Endodermal cell (in vitro differentiated cells): ENCODE measurements at regions not wholly inside any gene's neighbourhood (a gene's known extent, or its start where the extent isn't known, plus 50 kb on each side); places are given as distances from the start of the nearest gene placed in this dataset.

Experiments
- DNase-seq: peaks from one replicate; pipeline ENCODE4 v3.0.0-alpha.2; 2017
- H3K27ac ChIP-seq: 2 replicates; pipeline ENCODE4 v1.5.1; 2013; ENCODE audit warnings: mild to moderate bottlenecking, low read depth, low read length, moderate library complexity
- H3K27me3 ChIP-seq: 2 replicates; pipeline ENCODE4 v1.6.1; 2013; ENCODE audit warnings: mild to moderate bottlenecking, low read length, moderate library complexity; ENCODE audit not compliant: insufficient read depth, control insufficient read depth, poor library complexity, severe bottlenecking
- H3K36me3 ChIP-seq: 2 replicates; pipeline ENCODE4 v1.7.0; 2013; ENCODE audit warnings: mild to moderate bottlenecking, low read length, moderate library complexity; ENCODE audit not compliant: control insufficient read depth, insufficient read depth
- H3K4me1 ChIP-seq: one replicate; pipeline ENCODE4 v1.7.0; 2013; ENCODE audit warnings: low read length; ENCODE audit not compliant: control insufficient read depth, insufficient read depth
- H3K4me3 ChIP-seq: 2 replicates; pipeline ENCODE4 v1.5.1; 2013; ENCODE audit warnings: mild to moderate bottlenecking, low read length, moderate library complexity
- H3K9ac ChIP-seq: 2 replicates; pipeline ENCODE4 v1.6.1; 2013; ENCODE audit warnings: mild to moderate bottlenecking, low read length, moderate library complexity; ENCODE audit not compliant: poor library complexity, severe bottlenecking; ENCODE audit errors: extremely low read depth
- H3K9me3 ChIP-seq: 2 replicates; pipeline ENCODE4 v1.6.1; 2013; ENCODE audit warnings: mild to moderate bottlenecking, low read length, moderate library complexity; ENCODE audit not compliant: control insufficient read depth
- H3K27ac Mint-ChIP-seq: 2 replicates; pipeline ENCODE4 v1.8.0; 2020; ENCODE audit warnings: mixed read lengths
- H3K27me3 Mint-ChIP-seq: 2 replicates; pipeline ENCODE4 v1.8.0; 2021; ENCODE audit warnings: mild to moderate bottlenecking, mixed read lengths; ENCODE audit not compliant: insufficient read depth
- H3K36me3 Mint-ChIP-seq: 2 replicates; pipeline ENCODE4 v1.8.0; 2020; ENCODE audit warnings: low read depth, mixed read lengths
- H3K4me1 Mint-ChIP-seq: 2 replicates; pipeline ENCODE4 v1.8.0; 2020; ENCODE audit warnings: mixed read lengths
- H3K4me3 Mint-ChIP-seq: 2 replicates; pipeline ENCODE4 v1.8.0; 2020; ENCODE audit warnings: mild to moderate bottlenecking, moderate library complexity, mixed read lengths
- H3K9me3 Mint-ChIP-seq: 2 replicates; pipeline ENCODE4 v1.8.0; 2020; ENCODE audit warnings: mild to moderate bottlenecking, mixed read lengths
- WGBS, 2 experiments: methylation state at CpG; one replicate each; pipeline versions ENCODE4 v1.1.5 to v1.1.7; 2013; ENCODE audit warnings: missing lambda C conversion rate in 2 of 2, mixed read lengths in 1 of 2; ENCODE audit not compliant: insufficient coverage in 1 of 2, insufficient read length in 1 of 2; 5-methylcytosine and 5-hydroxymethylcytosine counted together
- TF ChIP-seq, protein P1 (sequence below): fragments of 200-600 bp; sonication (generic); conservative IDR thresholded peaks from 2 replicates; pipeline ENCODE4 v1.5.0; 2021; ENCODE audit warnings: antibody characterized with exemption, mild to moderate bottlenecking

DNA sequence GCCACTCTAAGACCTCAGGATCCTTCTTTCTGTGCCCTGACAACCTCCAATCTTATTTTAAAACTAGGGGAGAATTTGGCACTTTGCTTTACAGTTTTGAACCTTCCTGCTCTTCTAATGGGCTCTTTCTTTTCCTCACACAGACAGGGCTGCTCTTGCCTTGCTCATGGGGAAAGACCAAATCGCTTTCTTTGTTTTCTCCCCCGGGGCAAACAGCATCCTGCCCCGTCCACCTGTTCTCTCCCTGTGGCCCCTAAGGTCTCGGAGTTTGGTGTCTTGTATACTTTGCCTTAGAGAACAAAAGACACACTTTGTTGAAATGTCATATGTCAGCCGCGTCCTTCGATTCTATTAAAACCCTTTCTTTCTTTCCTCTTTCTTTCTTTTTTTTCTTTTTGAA is 306.7 kb upstream of the SALL1 start:
- H3K27ac ChIP-seq: peak overlapping the region; percentile 82
- H3K4me3 ChIP-seq: no peak overlapping the region
- Mint-ChIP-seq H3K4me1 (peaks cover 11% of the 10 kb centered on the region), H3K9me3 (no peaks in the 10 kb centered on the region), H3K4me3 (no peak overlapping the region), H3K36me3 (no peaks in the 10 kb centered on the region), H3K27ac (no peak overlapping the region), H3K27me3 (no peaks in the 10 kb centered on the region)
- no peak for DNase-seq
- no peaks in the 10 kb centered on the region for H3K27me3 ChIP-seq
- TF ChIP-seq, protein P1, sequence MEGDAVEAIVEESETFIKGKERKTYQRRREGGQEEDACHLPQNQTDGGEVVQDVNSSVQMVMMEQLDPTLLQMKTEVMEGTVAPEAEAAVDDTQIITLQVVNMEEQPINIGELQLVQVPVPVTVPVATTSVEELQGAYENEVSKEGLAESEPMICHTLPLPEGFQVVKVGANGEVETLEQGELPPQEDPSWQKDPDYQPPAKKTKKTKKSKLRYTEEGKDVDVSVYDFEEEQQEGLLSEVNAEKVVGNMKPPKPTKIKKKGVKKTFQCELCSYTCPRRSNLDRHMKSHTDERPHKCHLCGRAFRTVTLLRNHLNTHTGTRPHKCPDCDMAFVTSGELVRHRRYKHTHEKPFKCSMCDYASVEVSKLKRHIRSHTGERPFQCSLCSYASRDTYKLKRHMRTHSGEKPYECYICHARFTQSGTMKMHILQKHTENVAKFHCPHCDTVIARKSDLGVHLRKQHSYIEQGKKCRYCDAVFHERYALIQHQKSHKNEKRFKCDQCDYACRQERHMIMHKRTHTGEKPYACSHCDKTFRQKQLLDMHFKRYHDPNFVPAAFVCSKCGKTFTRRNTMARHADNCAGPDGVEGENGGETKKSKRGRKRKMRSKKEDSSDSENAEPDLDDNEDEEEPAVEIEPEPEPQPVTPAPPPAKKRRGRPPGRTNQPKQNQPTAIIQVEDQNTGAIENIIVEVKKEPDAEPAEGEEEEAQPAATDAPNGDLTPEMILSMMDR: no peak
- 63 to 88% methylated on average over 4 to 7 of the region's 7 CpGs for WGBS, 2 experiments
- H3K36me3 ChIP-seq: no peaks in the 10 kb centered on the region
- H3K4me1 ChIP-seq: no peaks in the 10 kb centered on the region
- H3K9ac ChIP-seq: no peak overlapping the region
- no peaks in the 10 kb centered on the region for H3K9me3 ChIP-seq

DNA sequence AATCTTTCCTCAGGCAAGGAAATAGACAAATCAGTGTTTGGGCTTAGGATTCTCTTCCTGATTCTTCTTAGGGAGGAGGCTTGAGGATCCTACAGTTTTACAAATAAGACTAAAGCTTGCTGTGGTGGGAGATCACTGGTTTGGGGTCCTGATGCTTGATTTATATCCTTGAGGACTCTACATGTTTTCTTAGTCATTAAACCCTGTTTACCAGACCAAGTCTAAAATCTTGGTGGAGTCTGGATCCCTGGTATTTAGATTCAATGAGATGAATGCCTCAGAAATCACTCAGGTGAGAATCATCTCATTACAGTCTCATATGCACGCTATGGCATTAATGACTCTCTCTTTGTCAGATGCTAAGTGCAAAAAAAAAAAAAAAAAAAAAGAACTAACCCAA is 304.3 kb upstream of the SALL1 start:
- no peak overlapping the region for H3K27ac Mint-ChIP-seq
- no peaks in the 10 kb centered on the region for H3K36me3 Mint-ChIP-seq
- DNase-seq: no peak
- Histone ChIP-seq H3K4me1 (no peaks in the 10 kb centered on the region), H3K9ac (no peak overlapping the region), H3K27ac (no peak overlapping the region), H3K4me3 (no peak overlapping the region), H3K27me3 (no peaks in the 10 kb centered on the region), H3K36me3 (no peaks in the 10 kb centered on the region), H3K9me3 (no peaks in the 10 kb centered on the region)
- WGBS, 2 experiments: 90 to 100% methylated on average over 1 of the region's 1 CpG
- H3K9me3 Mint-ChIP-seq: no peaks in the 10 kb centered on the region
- H3K27me3 Mint-ChIP-seq: no peaks in the 10 kb centered on the region
- H3K4me1 Mint-ChIP-seq: peaks cover 16% of the 10 kb centered on the region
- H3K4me3 Mint-ChIP-seq: no peak overlapping the region
- TF ChIP-seq, protein P1: no peak

DNA sequence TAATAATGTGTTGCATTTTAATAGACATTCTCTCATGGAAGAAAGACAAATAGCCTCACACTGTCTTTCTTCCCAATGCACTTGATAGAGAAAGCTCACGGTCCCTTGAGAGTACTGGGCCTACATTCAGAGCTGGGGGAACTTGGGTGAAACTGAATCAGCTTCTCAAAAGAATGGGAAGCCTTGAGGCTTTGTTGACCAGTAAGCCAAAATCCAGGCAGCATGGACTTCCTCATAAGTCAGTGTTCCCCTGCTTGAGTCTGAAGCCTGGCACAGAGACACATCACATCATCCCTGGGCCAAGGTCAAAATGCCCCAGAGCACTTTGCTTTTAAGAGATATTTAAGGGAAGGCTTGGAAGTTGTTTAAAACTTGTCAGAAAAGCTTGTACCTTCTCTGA is 302.2 kb upstream of the SALL1 start:
- Mint-ChIP-seq H3K36me3 (no peaks in the 10 kb centered on the region), H3K27ac (no peak overlapping the region), H3K9me3 (no peaks in the 10 kb centered on the region), H3K27me3 (no peaks in the 10 kb centered on the region), H3K4me1 (peaks cover 31% of the 10 kb centered on the region), H3K4me3 (no peak overlapping the region)
- no peak overlapping the region for H3K9ac ChIP-seq
- WGBS, 2 experiments: 93 to 100% methylated on average over 1 of the region's 1 CpG
- no peak overlapping the region for H3K27ac ChIP-seq
- no peaks in the 10 kb centered on the region for H3K36me3 ChIP-seq
- H3K27me3 ChIP-seq: no peaks in the 10 kb centered on the region
- no peak overlapping the region for H3K4me3 ChIP-seq
- H3K4me1 ChIP-seq: no peaks in the 10 kb centered on the region
- TF ChIP-seq, protein P1: no peak
- no peaks in the 10 kb centered on the region for H3K9me3 ChIP-seq
- no peak for DNase-seq
